Nephron (organoid): ENCODE measurements at regions not wholly inside any gene's neighbourhood (a gene's known extent, or its start where the extent isn't known, plus 50 kb on each side); places are given as distances from the start of the nearest gene placed in this dataset.
"Not testable (repeated sequence)": the region's sequence is repeated elsewhere in the genome, so short reads cannot be mapped to it uniquely, and the experiment has no call there.

ENCODE experiments used
- H3K27ac Mint-ChIP-seq, 3 experiments: 2 replicates each; pipeline ENCODE4 v1.8.0; 2020; ENCODE audit warnings: mixed read lengths in 3 of 3, mild to moderate bottlenecking in 2 of 3, moderate library complexity in 1 of 3
- H3K27me3 Mint-ChIP-seq: 2 replicates; pipeline ENCODE4 v1.8.0; 2021; ENCODE audit warnings: low read depth, mild to moderate bottlenecking, moderate library complexity, mixed read lengths
- H3K36me3 Mint-ChIP-seq: 2 replicates; pipeline ENCODE4 v1.8.0; 2020; ENCODE audit warnings: low read depth, mixed read lengths
- H3K4me1 Mint-ChIP-seq: 2 replicates; pipeline ENCODE4 v1.8.0; 2020; ENCODE audit warnings: mixed read lengths
- H3K4me3 Mint-ChIP-seq, 3 experiments: 2 replicates each; pipeline ENCODE4 v1.8.0; 2020; ENCODE audit warnings: mild to moderate bottlenecking in 3 of 3, mixed read lengths in 3 of 3, moderate library complexity in 2 of 3
- H3K9me3 Mint-ChIP-seq: 2 replicates; pipeline ENCODE4 v1.8.0; 2020; ENCODE audit warnings: mixed read lengths
- TF ChIP-seq, protein P1 (sequence below), 3 experiments: fragments of 200-600 bp; sonication (generic); IDR thresholded peaks; one replicate each; pipeline ENCODE4 v1.5.0; 2021; ENCODE audit warnings: antibody characterized with exemption in 3 of 3; ENCODE audit not compliant: unreplicated experiment in 3 of 3

DNA sequence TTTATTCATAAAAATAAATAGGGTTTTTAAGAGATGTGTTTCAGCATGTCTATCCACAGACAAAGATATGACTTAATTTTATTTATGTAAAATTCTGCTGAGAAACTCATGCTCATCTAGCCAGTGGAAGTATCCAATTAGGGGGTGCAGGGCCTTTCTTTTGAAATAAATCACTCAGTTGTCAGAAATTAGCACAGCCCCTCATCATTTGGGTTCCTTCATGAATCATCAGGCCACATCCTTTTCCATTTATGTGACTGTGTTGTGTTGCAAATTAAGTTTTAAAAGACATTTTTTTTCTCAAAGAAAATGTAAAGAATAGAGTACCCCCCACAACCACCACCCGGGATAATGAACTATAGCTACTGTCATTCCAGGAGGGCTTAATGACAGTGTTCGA, 185.8 kb downstream of the NRP2 start:
- TF ChIP-seq, protein P1, sequence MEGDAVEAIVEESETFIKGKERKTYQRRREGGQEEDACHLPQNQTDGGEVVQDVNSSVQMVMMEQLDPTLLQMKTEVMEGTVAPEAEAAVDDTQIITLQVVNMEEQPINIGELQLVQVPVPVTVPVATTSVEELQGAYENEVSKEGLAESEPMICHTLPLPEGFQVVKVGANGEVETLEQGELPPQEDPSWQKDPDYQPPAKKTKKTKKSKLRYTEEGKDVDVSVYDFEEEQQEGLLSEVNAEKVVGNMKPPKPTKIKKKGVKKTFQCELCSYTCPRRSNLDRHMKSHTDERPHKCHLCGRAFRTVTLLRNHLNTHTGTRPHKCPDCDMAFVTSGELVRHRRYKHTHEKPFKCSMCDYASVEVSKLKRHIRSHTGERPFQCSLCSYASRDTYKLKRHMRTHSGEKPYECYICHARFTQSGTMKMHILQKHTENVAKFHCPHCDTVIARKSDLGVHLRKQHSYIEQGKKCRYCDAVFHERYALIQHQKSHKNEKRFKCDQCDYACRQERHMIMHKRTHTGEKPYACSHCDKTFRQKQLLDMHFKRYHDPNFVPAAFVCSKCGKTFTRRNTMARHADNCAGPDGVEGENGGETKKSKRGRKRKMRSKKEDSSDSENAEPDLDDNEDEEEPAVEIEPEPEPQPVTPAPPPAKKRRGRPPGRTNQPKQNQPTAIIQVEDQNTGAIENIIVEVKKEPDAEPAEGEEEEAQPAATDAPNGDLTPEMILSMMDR (IDR thresholded peaks at IDR 0.05; ENCODE audit: unreplicated experiment in 3 of 3), result no peak
- no peaks in the 10 kb centered on the region for H3K9me3 Mint-ChIP-seq
- peaks cover 7% of the 10 kb centered on the region for H3K27me3 Mint-ChIP-seq
- H3K4me1 Mint-ChIP-seq, result peaks cover 21% of the 10 kb centered on the region
- no peaks in the 10 kb centered on the region for H3K36me3 Mint-ChIP-seq
- H3K27ac Mint-ChIP-seq, result no peak overlapping the region
- no peak overlapping the region for H3K4me3 Mint-ChIP-seq

- H3K4me1 Mint-ChIP-seq, result peaks cover 21% of the 10 kb centered on the region
- H3K9me3 Mint-ChIP-seq, result no peaks in the 10 kb centered on the region
- H3K27ac Mint-ChIP-seq, result no peak overlapping the region
- no peaks in the 10 kb centered on the region for H3K36me3 Mint-ChIP-seq
- H3K4me3 Mint-ChIP-seq, result no peak overlapping the region
- H3K27me3 Mint-ChIP-seq, result peaks cover 7% of the 10 kb centered on the region
- TF ChIP-seq, protein P1 (IDR thresholded peaks at IDR 0.05; ENCODE audit: unreplicated experiment in 3 of 3), result no peak
Observed at GRCh38 chr2:205867371-205867770, 185.1 kb downstream of the NRP2 start.

DNA sequence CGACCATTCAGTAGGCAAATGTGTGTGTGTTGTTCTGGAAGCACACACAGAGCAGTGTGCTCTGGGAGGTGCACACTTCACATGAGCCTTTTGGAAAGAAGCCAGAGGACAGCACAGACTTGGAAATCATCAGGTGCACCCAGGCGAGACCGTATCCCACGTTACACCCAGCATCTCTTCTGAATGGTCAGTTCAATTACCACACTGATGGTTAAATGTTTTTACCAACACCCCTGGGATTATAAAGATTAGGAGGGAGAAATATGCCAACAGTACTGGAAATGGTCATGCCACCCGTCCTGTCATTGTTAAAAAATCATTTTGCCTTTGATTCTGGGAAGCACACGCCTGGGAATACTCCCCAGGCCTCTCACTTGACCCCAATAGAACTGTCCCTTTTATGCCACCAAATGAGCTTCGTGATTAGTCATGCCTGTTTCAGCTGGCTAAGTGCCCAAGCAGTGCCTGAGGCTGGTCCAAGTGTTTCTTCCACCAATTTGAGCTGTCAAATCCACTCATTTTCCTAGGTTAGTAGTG, 183.7 kb downstream of the NRP2 start:
- TF ChIP-seq, protein P1 (IDR thresholded peaks at IDR 0.05; ENCODE audit: unreplicated experiment in 3 of 3), result no peak
- Mint-ChIP-seq H3K36me3 (no peaks in the 10 kb centered on the region), H3K9me3 (no peaks in the 10 kb centered on the region), H3K4me1 (peaks cover 23% of the 10 kb centered on the region), H3K4me3 (no peak overlapping the region), H3K27ac (no peak overlapping the region), H3K27me3 (peaks cover 10% of the 10 kb centered on the region)

- Mint-ChIP-seq H3K27ac (no peak overlapping the region), H3K9me3 (no peaks in the 10 kb centered on the region), H3K4me1 (peaks cover 30% of the 10 kb centered on the region), H3K36me3 (no peaks in the 10 kb centered on the region), H3K27me3 (peaks cover 12% of the 10 kb centered on the region), H3K4me3 (no peak overlapping the region)
- TF ChIP-seq, protein P1 (IDR thresholded peaks at IDR 0.05; ENCODE audit: unreplicated experiment in 3 of 3), result no peak
Observed at GRCh38 chr2:205865056-205865455, 182.8 kb downstream of the NRP2 start.

GRCh38 chr2:205864491-205864890, 182.2 kb downstream of the NRP2 start:
- Mint-ChIP-seq H3K27me3 (peaks cover 12% of the 10 kb centered on the region), H3K36me3 (no peaks in the 10 kb centered on the region), H3K4me1 (peaks cover 30% of the 10 kb centered on the region), H3K9me3 (no peaks in the 10 kb centered on the region), H3K27ac (no peak overlapping the region), H3K4me3 (no peak overlapping the region)
- TF ChIP-seq, protein P1 (IDR thresholded peaks at IDR 0.05; ENCODE audit: unreplicated experiment in 3 of 3), result no peak

GRCh38 chr2:205862761-205863160, 180.5 kb downstream of the NRP2 start:
- H3K9me3 Mint-ChIP-seq, H3K4me3 Mint-ChIP-seq, H3K36me3 Mint-ChIP-seq, H3K27ac Mint-ChIP-seq, H3K27me3 Mint-ChIP-seq: not testable (repeated sequence)
- peaks cover 36% of the 10 kb centered on the region for H3K4me1 Mint-ChIP-seq
